GM12892 (cell line): ENCODE measurements at regions not wholly inside any gene's neighbourhood (a gene's known extent, or its start where the extent isn't known, plus 50 kb on each side); places are given as distances from the start of the nearest gene placed in this dataset.

Experiments
- DNase-seq: peaks from one replicate; pipeline ENCODE4 v3.0.0; 2011; ENCODE audit not compliant: insufficient read length
- FAIRE-seq: peaks from 2 replicates; lab custom pipeline; 2011; peaks lifted over from hg19 to GRCh38; lab: Jason Lieb, UNC
- POLR2A ChIP-seq: IDR thresholded peaks from 2 replicates; pipeline ENCODE4 v1.6.1; 2011; ENCODE audit warnings: low read depth, low read length, control low read depth
- POLR2AphosphoS5 ChIP-seq: IDR thresholded peaks from 2 replicates; pipeline ENCODE4 v1.6.1; 2011; ENCODE audit warnings: low read depth, low read length, control low read depth
- TAF1 ChIP-seq: IDR thresholded peaks from 2 replicates; pipeline ENCODE4 v1.6.1; 2011; ENCODE audit warnings: low read depth, mild to moderate bottlenecking, control low read depth, low read length, borderline replicate concordance

DNA sequence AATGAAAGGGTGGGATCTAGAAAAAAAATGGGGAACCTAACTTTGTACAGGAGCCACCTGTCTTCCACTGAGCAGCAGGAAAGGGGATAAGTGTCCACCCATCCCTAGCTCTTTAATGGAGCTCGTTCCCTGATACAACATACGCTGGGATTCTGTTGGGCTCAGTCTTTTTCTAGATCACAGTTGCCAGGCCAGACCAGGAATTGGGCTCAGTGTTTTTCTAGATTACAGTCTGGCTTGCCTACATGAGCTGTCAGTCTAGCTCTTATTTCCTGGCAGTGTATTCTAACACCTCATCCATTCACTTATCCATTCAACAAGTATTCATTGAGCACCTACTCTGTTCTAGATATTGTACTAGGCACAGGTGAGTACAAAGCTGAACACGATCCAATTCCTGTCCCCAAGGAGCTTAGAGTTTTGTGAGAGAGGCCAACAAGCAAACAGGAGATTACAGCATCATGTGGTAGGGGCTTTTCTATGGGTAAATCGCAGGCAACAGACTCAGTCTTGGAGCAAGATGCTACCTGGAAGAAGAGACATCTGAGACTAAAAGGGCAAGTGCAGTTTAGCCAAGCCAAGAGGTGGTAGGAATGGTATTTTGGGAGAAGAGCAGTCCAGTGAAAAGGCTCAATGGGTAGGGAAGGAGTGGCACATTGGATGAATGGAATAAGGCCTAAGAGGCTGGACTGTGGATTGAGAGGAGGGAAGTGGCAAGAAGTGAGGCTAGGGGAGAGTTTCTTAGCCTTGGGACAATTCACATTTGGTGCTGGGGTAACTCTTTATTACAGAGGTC is 138.0 kb upstream of the HS3ST2 start:
- no peak for DNase-seq
- no peak for TF ChIP-seq TAF1
- no peak for TF ChIP-seq POLR2AphosphoS5
- no peak for TF ChIP-seq POLR2A
- no peak for FAIRE-seq

DNA sequence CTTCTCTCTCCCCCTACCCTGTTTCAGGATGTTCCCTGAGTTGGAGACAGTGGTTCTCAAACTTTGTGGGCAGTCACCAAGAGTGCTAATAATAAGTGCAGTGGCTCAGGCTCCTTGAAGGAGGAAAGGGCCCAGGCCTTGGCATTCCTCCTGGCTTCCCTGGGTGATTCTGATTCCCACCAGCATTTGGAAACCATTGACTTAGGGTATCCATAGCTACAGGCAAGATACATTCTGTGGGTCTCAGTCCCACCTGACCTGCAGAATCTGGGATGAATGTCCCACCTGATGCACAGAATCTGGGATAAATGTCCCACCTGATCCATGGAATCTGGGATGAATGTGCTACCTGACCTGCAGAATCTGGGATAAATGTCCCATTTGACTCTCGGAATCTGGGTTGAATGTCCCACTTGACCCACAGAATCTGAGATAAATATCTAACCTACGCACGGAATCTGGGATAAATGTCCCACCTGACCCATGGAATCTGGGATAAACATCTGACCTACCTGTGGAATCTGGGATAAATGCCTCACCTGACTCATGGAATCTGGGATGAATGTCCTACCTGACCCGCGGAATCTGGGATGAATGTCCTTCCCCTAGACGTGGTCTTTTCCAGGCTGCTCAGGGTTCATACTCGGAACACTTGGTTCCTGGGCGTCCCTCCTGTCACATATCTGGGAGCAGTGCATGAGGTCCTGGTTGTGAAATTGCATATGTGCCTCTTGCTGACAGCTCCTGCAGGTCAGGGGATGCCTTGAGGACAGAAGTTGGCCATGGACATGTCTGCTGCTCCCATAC is 136.7 kb upstream of the HS3ST2 start:
- FAIRE-seq (no peak), DNase-seq (no peak)
- TF ChIP-seq POLR2AphosphoS5 (no peak), TAF1 (no peak), POLR2A (no peak)

DNA sequence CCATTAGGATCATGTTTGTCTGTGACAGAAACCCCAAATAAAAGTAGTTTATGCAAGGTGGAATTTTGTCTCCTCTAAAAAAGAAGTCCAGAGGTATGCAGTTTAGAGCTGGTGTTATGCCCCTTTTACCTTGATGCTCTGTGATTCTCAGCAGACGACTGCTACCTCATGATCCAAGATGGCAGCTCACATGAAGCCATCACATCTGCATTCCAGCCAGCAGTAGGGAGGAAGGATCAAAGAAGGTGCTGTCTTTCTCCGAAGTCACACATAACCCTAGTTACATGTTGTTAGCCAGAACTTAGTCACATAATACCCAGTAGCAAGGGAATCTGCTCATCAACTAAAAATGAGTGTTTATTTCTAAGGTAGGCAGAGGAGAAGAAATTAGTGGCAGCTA is 135.7 kb upstream of the HS3ST2 start:
- TF ChIP-seq POLR2AphosphoS5: no peak
- no peak for TF ChIP-seq POLR2A
- no peak for TF ChIP-seq TAF1
- DNase-seq (no peak), FAIRE-seq (no peak)

DNA sequence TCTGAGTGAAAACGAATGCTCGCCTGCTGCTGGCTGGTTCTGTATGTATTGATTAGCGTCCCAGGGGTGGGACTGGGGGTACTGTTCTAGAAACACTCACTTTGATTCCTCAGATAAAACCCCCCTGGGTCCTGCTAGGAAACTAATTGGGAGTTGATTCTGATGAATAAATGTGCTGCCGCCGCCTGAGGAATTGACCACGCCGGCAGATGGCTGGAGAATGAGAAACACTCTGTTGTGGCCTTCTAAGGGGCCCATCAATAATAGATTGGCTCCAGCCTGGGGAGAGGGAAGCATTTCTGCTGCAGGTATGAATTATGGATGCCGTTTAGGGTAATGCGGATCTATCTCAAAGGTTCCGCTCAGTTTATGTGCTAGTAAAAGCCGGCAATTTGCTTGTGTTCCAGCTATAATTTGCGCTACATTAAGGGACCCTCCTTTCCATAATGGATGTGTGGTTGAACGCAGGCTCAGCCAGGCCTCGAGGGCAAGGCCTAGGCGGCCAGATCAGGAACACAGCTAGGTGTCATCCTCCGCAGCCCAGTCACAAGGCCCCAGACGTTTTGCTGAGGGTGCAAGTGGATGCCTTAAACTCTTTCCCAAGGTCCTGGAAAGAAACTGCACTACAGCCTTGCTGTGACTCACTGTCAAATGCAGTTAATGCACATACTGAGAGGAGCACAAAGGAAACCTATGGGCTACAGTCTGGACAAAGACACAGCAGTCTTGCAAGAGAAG is 132.2 kb upstream of the HS3ST2 start:
- TF ChIP-seq TAF1 (no peak), POLR2AphosphoS5 (no peak), POLR2A (no peak)
- FAIRE-seq: no peak
- DNase-seq: no peak

DNA sequence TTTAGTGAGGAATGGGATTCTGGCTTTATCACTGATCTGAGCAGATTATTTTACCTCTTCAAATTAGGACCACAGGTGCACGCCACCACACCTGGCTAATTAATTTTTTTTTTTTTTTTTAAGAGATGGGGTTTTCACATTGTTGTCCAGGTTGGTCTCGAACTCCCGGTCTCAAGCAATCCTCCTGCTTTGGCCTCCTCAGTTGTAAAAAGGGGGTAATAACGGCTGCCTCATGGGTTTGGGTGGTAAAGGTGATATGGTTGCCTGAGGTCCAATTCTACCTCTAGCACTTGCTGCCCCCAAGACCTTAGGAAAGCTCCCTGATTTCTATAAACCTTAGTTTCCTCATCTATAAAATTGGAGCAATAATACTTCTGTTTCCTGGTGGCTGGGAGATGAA is 130.7 kb upstream of the HS3ST2 start:
- DNase-seq (no peak), FAIRE-seq (no peak)
- no peak for TF ChIP-seq POLR2AphosphoS5

DNA sequence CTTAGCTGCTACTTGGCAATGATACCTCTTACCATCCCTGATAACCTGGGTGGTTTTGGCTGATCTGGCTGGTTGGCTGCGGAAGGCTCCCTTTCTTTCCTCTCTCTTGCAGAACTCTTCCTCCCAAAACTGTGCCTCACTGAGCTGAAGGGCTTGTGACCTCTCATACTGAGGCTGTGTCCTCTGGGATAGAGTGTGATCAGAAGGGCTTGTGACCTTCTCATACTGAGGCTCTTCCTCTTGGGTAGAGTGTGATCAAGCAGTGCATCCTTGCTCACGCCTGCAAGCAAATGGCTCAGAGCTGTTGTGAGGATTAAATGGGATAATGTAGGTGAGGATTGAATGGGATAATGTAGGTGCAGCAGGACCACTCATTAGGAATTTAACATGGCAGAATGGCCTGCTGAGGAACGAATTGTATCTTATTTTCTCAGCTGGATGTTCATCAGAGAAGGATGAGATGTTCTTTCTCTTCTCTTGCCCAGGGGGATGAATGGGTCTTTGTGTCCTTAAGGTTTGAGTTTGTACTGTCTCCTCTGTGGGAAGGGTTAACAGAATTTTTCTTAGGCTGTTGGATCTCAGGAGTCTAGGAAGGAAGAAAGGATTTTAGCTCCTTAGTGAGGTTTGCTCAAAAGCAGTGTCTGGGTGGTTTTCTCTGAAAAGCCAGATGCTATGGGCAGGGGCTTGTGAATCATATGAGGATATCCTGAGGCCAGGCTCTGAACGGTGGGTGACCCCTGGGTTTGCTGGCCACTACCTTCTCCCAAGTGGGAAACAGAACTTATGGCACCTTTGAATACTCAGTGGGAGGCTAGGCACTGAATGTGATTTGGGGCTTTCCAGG is 130.0 kb upstream of the HS3ST2 start:
- DNase-seq: no peak
- no peak for FAIRE-seq
- TF ChIP-seq TAF1: no peak
- TF ChIP-seq POLR2A: no peak
- no peak for TF ChIP-seq POLR2AphosphoS5

DNA sequence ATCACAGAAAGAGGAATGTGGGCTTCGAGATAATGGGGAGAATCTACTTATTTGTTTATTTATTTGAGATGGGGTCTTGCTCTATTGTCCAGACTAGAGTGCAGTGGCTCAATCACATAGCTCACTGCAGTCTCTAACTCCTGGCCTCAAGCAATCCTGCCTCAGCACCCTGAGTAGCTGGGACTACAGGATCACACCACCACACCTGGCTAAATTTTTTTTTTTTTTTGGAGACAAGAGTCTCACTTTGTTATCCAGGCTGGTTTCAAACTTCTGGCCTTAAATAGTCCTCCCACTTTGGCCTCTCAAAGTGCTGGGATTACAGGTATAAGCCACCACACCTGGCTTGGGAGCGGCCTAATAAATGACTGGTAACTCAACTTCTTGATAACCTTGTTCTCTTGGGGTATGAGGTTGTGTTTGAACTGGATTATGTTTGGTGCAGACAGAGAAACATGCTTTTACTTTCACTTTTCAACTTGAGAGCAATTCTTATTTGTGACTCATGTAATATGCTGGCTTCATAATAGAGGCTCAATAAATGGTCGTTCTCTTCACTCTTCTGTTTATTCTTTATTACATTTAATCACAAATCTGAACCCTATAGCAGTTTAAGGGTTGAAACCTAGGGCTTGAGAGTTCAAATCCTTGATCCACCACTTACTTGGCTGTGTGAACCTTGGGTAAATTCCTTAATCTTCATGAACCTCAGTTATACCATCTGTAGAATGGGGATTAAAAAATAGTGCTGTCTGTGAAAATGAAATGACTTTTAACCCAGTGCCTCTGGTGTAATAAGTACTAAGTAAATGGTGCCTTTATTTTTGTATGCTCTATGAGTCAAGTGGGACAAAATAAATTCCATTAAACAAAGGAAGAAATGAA is 129.1 kb upstream of the HS3ST2 start:
- DNase-seq (no peak), FAIRE-seq (no peak)

DNA sequence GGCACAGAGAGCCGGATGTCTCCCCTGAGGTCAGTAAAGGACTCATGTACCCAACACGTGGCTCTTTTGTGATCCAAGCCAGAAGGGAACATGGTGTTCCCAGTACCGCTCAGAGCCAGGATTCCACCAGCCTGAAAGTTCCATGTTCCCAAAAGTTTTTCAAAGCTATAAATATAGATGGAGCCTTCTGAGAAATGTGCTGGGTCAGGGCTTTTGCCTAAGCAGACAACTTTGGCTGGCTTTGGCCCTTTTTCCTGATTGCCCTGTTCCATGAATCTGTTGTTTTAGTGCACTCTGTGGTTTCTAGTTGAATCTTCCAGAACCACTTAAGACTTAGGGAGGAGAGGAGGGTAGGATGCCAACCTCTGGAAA is 128.5 kb upstream of the HS3ST2 start:
- FAIRE-seq: no peak
- TF ChIP-seq TAF1 (no peak), POLR2A (no peak), POLR2AphosphoS5 (no peak)
- DNase-seq: no peak

More for the DNA sequence above, 129.1 kb upstream of the HS3ST2 start:
- TF ChIP-seq POLR2A: no peak

DNA sequence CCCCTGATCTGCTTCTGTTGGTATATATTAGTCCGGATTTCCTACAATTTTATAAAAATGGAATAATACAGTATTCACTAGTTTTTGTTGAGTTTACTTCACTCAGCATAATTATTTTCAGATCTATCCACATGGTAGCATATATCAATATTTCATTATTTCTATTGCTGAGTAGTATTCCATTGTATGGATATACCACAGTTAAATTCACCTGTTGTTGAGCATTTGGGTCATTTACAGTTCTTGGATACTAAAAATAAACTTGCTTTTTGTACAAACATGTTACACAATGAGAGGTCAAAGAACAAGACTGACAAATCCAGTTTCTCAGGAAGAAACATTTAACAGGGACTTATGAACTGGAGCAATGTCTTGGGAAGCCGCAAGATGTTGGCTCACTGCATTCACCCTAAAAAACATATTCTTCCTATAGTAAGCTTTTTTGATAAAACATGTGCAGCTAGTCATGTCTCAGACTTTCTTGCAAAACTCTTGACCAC is 126.9 kb upstream of the HS3ST2 start:
- FAIRE-seq: no peak
- TF ChIP-seq TAF1 (no peak), POLR2A (no peak), POLR2AphosphoS5 (no peak)
- no peak for DNase-seq

DNA sequence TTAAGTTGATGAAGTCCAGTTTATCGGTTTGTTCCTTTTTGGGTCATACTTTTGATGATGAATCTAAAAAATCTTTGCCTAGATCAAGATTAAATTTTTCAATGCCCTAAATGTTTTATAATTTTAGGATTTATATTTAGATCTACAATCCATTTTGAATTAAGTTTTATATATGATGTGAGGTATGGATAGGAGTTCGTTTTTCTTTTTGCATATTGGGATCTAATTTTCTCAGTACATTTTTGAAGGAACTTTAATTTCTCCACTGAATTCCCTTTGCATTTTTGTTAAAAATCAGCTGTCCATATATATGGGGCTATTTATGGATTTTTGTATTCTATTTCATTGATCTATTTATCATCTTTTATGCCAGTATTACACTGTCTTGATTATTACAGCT is 125.5 kb upstream of the HS3ST2 start:
- DNase-seq (no peak), FAIRE-seq (no peak)
- TF ChIP-seq TAF1 (no peak), POLR2A (no peak), POLR2AphosphoS5 (no peak)
